IMR-90 (cell line): ENCODE measurements at regions not wholly inside any gene's neighbourhood (a gene's known extent, or its start where the extent isn't known, plus 50 kb on each side); places are given as distances from the start of the nearest gene placed in this dataset.

Source experiments
- ATAC-seq: fragments of 200-7000 bp; cut with Tn5 transposase; 2 replicates; pipeline ENCODE4 v1.9.1; 2020; ENCODE audit warnings: low read depth, mild to moderate bottlenecking, moderate library complexity
- BruUV-seq: library from RNA; stranded (reverse); fragments of 400-500 nt; replicated peaks from 2 replicates; lab custom pipeline; 2021; lab: Mats Ljungman, UMichigan
- CTCF ChIA-PET: fragments of 300-600 bp; formaldehyde crosslinking; extraction: SDS; loops from one replicate; lab custom pipeline; 2021; ENCODE audit warnings: antibody characterized with exemption; lab: Yijun Ruan, JAX
- POLR2A ChIA-PET: fragments of 300-600 bp; sonication (Branson Sonifier 250); formaldehyde crosslinking; loops from one replicate; lab custom pipeline; 2022; ENCODE audit warnings: antibody characterized with exemption; ENCODE audit not compliant: unreplicated experiment; lab: Charles Lee
- DNase-seq: peaks from one replicate; pipeline ENCODE4 v3.0.0; 2013
- H2AFZ ChIP-seq: replicated peaks from 2 replicates; pipeline ENCODE3; 2013; ENCODE audit warnings: low read length, mild to moderate bottlenecking; ENCODE audit not compliant: poor library complexity
- H2AK5ac ChIP-seq: 2 replicates; pipeline ENCODE4 v1.6.1; 2013; ENCODE audit warnings: low read depth, low read length, inconsistent platforms
- H2AK9ac ChIP-seq: replicated peaks from 2 replicates; pipeline ENCODE3; 2013; ENCODE audit warnings: mild to moderate bottlenecking, low read depth, low read length, moderate library complexity; ENCODE audit not compliant: poor library complexity
- H2BK120ac ChIP-seq: 2 replicates; pipeline ENCODE4 v1.6.1; 2013; ENCODE audit warnings: low read depth, low read length, inconsistent platforms
- H2BK15ac ChIP-seq: 3 replicates; pipeline ENCODE4 v1.6.1; 2013; ENCODE audit warnings: low read depth, low read length, inconsistent platforms
- H2BK20ac ChIP-seq: 2 replicates; pipeline ENCODE4 v1.6.1; 2013; ENCODE audit warnings: low read depth, mild to moderate bottlenecking, inconsistent platforms, low read length, moderate library complexity
- H2BK5ac ChIP-seq: 2 replicates; pipeline ENCODE4 v1.6.1; 2013; ENCODE audit warnings: mild to moderate bottlenecking, low read depth, low read length, inconsistent platforms; ENCODE audit not compliant: poor library complexity, severe bottlenecking
- H3K14ac ChIP-seq: replicated peaks from 2 replicates; pipeline ENCODE4 v1.6.1; 2013; ENCODE audit warnings: low read depth, low read length, inconsistent platforms
- H3K18ac ChIP-seq: 2 replicates; pipeline ENCODE4 v1.6.1; 2013; ENCODE audit warnings: low read depth, low read length, control low read depth
- H3K23ac ChIP-seq: 2 replicates; pipeline ENCODE4 v1.6.1; 2013; ENCODE audit warnings: low read depth, low read length, inconsistent platforms
- H3K27ac ChIP-seq: 2 replicates; pipeline ENCODE4 v1.5.1; 2013; ENCODE audit warnings: mild to moderate bottlenecking, control low read depth, low read length; ENCODE audit not compliant: insufficient read depth
- H3K27me3 ChIP-seq: 2 replicates; pipeline ENCODE4 v1.6.1; 2013; ENCODE audit warnings: low read length; ENCODE audit not compliant: control insufficient read depth, insufficient read depth
- H3K36me3 ChIP-seq: 2 replicates; pipeline ENCODE4 v1.6.1; 2013; ENCODE audit warnings: low read length, mixed read lengths; ENCODE audit not compliant: control insufficient read depth, insufficient read depth
- H3K4ac ChIP-seq: 2 replicates; pipeline ENCODE4 v1.6.1; 2013; ENCODE audit warnings: low read depth, low read length, inconsistent platforms
- H3K4me1 ChIP-seq: 2 replicates; pipeline ENCODE4 v1.6.1; 2013; ENCODE audit warnings: low read length, mixed read lengths; ENCODE audit not compliant: control insufficient read depth, insufficient read depth
- H3K4me2 ChIP-seq: 2 replicates; pipeline ENCODE4 v1.6.1; 2013; ENCODE audit warnings: low read depth, mild to moderate bottlenecking, control low read depth, low read length, moderate library complexity
- H3K4me3 ChIP-seq: 2 replicates; pipeline ENCODE4 v1.5.1; 2013; ENCODE audit warnings: low read depth, mild to moderate bottlenecking, control low read depth, low read length, moderate library complexity; ENCODE audit not compliant: insufficient read depth
- H3K56ac ChIP-seq: 2 replicates; pipeline ENCODE4 v1.6.1; 2013; ENCODE audit warnings: low read length, inconsistent platforms; ENCODE audit not compliant: insufficient read depth; ENCODE audit errors: extremely low read depth
- H3K79me1 ChIP-seq, 2 experiments: 2 replicates each; pipeline ENCODE4 v1.6.1; 2013; ENCODE audit warnings: low read length in 2 of 2, inconsistent platforms in 1 of 2, low read depth in 1 of 2
- H3K9ac ChIP-seq: 2 replicates; pipeline ENCODE4 v1.6.1; 2013; ENCODE audit warnings: low read depth, low read length, control low read depth
- H3K9me1 ChIP-seq: 2 replicates; pipeline ENCODE4 v1.6.1; 2013; ENCODE audit warnings: low read length, inconsistent platforms; ENCODE audit not compliant: insufficient read depth
- H3K9me3 ChIP-seq: 2 replicates; pipeline ENCODE4 v1.6.1; 2013; ENCODE audit warnings: low read length; ENCODE audit not compliant: control insufficient read depth, insufficient read depth
- H4K20me1 ChIP-seq: 2 replicates; pipeline ENCODE4 v1.6.1; 2013; ENCODE audit warnings: low read length, inconsistent platforms; ENCODE audit not compliant: insufficient read depth
- H4K5ac ChIP-seq: 2 replicates; pipeline ENCODE4 v1.6.1; 2013; ENCODE audit warnings: mild to moderate bottlenecking, low read depth, low read length, control low read depth
- H4K8ac ChIP-seq, 2 experiments: 2 replicates each; pipeline ENCODE4 v1.6.1; 2013; ENCODE audit warnings: low read depth in 2 of 2, low read length in 2 of 2, control low read depth in 1 of 2, inconsistent platforms in 1 of 2
- H4K91ac ChIP-seq: 2 replicates; pipeline ENCODE4 v1.6.1; 2013; ENCODE audit warnings: low read depth, low read length, inconsistent platforms; ENCODE audit not compliant: insufficient read depth
- BHLHE40 ChIP-seq: fragments of 150-350 bp; IDR thresholded peaks from 2 replicates; pipeline ENCODE4 v1.6.1; 2016; ENCODE audit warnings: mild to moderate bottlenecking, low read depth, low read length
- CEBPB ChIP-seq: IDR thresholded peaks from 2 replicates; pipeline ENCODE4 v1.6.1; 2012; ENCODE audit warnings: low read depth, low read length, improper control_type of control experiment
- CHD1 ChIP-seq: IDR thresholded peaks from 2 replicates; pipeline ENCODE4 v1.6.1; 2012; ENCODE audit warnings: low read depth, low read length, improper control_type of control experiment
- FOS ChIP-seq: fragments of 150-350 bp; IDR thresholded peaks from 2 replicates; pipeline ENCODE4 v1.6.1; 2016; ENCODE audit warnings: low read depth, low read length
- MAFK ChIP-seq: IDR thresholded peaks from 2 replicates; pipeline ENCODE4 v1.6.1; 2012; ENCODE audit warnings: low read depth, low read length, improper control_type of control experiment
- MAZ ChIP-seq: IDR thresholded peaks from 2 replicates; pipeline ENCODE4 v1.6.1; 2012; ENCODE audit warnings: low read depth, mild to moderate bottlenecking, low read length, improper control_type of control experiment, moderate library complexity, borderline replicate concordance
- MXI1 ChIP-seq: IDR thresholded peaks from 2 replicates; pipeline ENCODE4 v1.6.1; 2012; ENCODE audit warnings: low read depth, mild to moderate bottlenecking, low read length, moderate library complexity, borderline replicate concordance
- NFE2L2 ChIP-seq: fragments of 150-350 bp; IDR thresholded peaks from 2 replicates; pipeline ENCODE4 v1.6.1; 2016; ENCODE audit warnings: low read depth, mild to moderate bottlenecking, low read length
- POLR2A ChIP-seq: IDR thresholded peaks from 2 replicates; pipeline ENCODE4 v1.6.1; 2012; ENCODE audit warnings: mild to moderate bottlenecking, low read depth, low read length
- RAD21 ChIP-seq: IDR thresholded peaks from 2 replicates; pipeline ENCODE4 v1.6.1; 2012; ENCODE audit warnings: low read length, improper control_type of control experiment
- RCOR1 ChIP-seq: IDR thresholded peaks from 2 replicates; pipeline ENCODE4 v1.6.1; 2012; ENCODE audit warnings: mild to moderate bottlenecking, low read length, improper control_type of control experiment; ENCODE audit not compliant: insufficient replicate concordance
- RFX5 ChIP-seq: IDR thresholded peaks from 2 replicates; pipeline ENCODE4 v1.8.0; 2012; ENCODE audit warnings: low read depth, mild to moderate bottlenecking, low read length, moderate library complexity
- SMC3 ChIP-seq: fragments of 150-350 bp; IDR thresholded peaks from 2 replicates; pipeline ENCODE4 v1.6.1; 2016; ENCODE audit warnings: low read depth, mild to moderate bottlenecking, antibody characterized with exemption, low read length, moderate library complexity
- WGBS, 2 experiments: methylation state at CpG; one replicate each; pipeline versions ENCODE4 v1.1.5 to v1.1.7; 2013; ENCODE audit warnings: missing lambda C conversion rate in 2 of 2; ENCODE audit not compliant: insufficient read length in 1 of 2; ENCODE audit errors: extremely low coverage in 2 of 2; 5-methylcytosine and 5-hydroxymethylcytosine counted together
- dilution Hi-C: fragments of 300-500 bp; cut with HindIII; formaldehyde crosslinking; loops from one replicate; pipeline ENCODE4 v1.14.3; 2018; ENCODE audit warnings: low sequenced_read_pairs; ENCODE audit not compliant: unreplicated experiment
- in situ Hi-C: fragments of 300-500 bp; cut with MboI; formaldehyde crosslinking; loops from 3 replicates; pipeline ENCODE4 v1.14.3; 2019; ENCODE audit warnings: low sequenced_read_pairs, inconsistent platforms, mixed read lengths
- intact Hi-C: fragments of 100-400 bp; cut with micrococcal nuclease; formaldehyde crosslinking; loops from 2 replicates; pipeline ENCODE4 v1.10.0; 2022
- TF ChIP-seq, protein P1 (sequence below): fragments of 150-350 bp; IDR thresholded peaks from 2 replicates; pipeline ENCODE4 v1.6.1; 2017; ENCODE audit warnings: mild to moderate bottlenecking, antibody characterized with exemption, low read length, low read depth
- TF ChIP-seq, protein P2 (sequence below): conservative IDR thresholded peaks from 2 replicates; pipeline ENCODE4 v1.5.1; 2012; ENCODE audit warnings: mild to moderate bottlenecking, low read depth, low read length, improper control_type of control experiment
- TF ChIP-seq, protein P3 (sequence below): fragments of 150-350 bp; IDR thresholded peaks from 2 replicates; pipeline ENCODE4 v1.6.1; 2016; ENCODE audit warnings: low read depth, mild to moderate bottlenecking, low read length, moderate library complexity, borderline replicate concordance

DNA sequence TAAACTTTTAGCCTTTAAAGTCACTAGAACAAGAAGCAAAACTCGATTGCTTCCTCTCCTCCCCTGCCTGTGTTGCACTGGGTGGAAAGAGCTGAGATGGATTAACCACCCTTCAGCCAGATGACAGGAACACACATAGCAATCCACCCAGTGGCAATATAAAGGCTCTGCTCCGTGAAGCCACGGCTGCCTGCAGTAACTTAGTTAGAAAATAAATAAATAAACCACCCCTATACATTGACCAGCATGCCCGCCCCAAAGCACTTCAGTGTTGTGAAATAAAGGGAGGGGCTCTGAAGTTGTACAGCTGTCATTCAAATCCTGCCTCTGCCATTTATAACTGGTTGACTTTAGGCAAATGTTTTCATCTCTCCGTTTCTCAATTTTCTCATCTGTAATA, 217.1 kb upstream of the LDB2 start:
- H3K36me3 ChIP-seq: no peaks in the 10 kb centered on the region
- no peaks in the 10 kb centered on the region for H3K4me1 ChIP-seq
- H3K56ac ChIP-seq: no peak overlapping the region
- no peak overlapping the region for H2BK120ac ChIP-seq
- dilution Hi-C loops (no loop called here), in situ Hi-C loops (no loop called here), intact Hi-C loops (no loop called here)
- H4K91ac ChIP-seq: no peak overlapping the region
- H3K79me1 ChIP-seq: no peaks in the 10 kb centered on the region
- H2BK5ac ChIP-seq: no peak overlapping the region
- H3K9me1 ChIP-seq: no peaks in the 10 kb centered on the region
- H3K4me2 ChIP-seq: no peak overlapping the region
- no peak overlapping the region for H2AK9ac ChIP-seq
- WGBS, 2 experiments: no CpG with 5 or more reads among the region's 5 CpGs
- no peak overlapping the region for H2AK5ac ChIP-seq
- no peak for ATAC-seq
- no peak overlapping the region for H4K5ac ChIP-seq
- H3K4ac ChIP-seq: no peak overlapping the region
- H3K27me3 ChIP-seq: no peaks in the 10 kb centered on the region
- no peak overlapping the region for H3K27ac ChIP-seq
- H3K4me3 ChIP-seq: no peak overlapping the region
- H3K9ac ChIP-seq: no peak overlapping the region
- no peak overlapping the region for H2BK20ac ChIP-seq
- ChIA-PET CTCF (interaction anchor here (0.9 kb wide), 1 partner anchor 13 kb away, joined by 3 read pairs; no protein-coding TSS in a partner anchor), POLR2A (no interaction called here)
- BruUV-seq: no TSS peak
- DNase-seq: no peak
- no peak overlapping the region for H4K8ac ChIP-seq
- H2AFZ ChIP-seq: no peak overlapping the region
- no peak overlapping the region for H3K23ac ChIP-seq
- no peak overlapping the region for H3K18ac ChIP-seq
- no peaks in the 10 kb centered on the region for H4K20me1 ChIP-seq
- H2BK15ac ChIP-seq: no peak overlapping the region
- H3K14ac ChIP-seq: no peak overlapping the region
- H3K9me3 ChIP-seq: no peaks in the 10 kb centered on the region
- TF ChIP-seq, protein P1, sequence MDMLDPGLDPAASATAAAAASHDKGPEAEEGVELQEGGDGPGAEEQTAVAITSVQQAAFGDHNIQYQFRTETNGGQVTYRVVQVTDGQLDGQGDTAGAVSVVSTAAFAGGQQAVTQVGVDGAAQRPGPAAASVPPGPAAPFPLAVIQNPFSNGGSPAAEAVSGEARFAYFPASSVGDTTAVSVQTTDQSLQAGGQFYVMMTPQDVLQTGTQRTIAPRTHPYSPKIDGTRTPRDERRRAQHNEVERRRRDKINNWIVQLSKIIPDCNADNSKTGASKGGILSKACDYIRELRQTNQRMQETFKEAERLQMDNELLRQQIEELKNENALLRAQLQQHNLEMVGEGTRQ: no peak
- TF ChIP-seq CHD1 (no peak), POLR2A (no peak), FOS (no peak), MAZ (no peak), BHLHE40 (no peak), SMC3 (no peak), RAD21 (no peak), NFE2L2 (no peak), MXI1 (no peak), RCOR1 (no peak), RFX5 (no peak), MAFK (no peak), CEBPB (no peak)
- TF ChIP-seq, protein P2, sequence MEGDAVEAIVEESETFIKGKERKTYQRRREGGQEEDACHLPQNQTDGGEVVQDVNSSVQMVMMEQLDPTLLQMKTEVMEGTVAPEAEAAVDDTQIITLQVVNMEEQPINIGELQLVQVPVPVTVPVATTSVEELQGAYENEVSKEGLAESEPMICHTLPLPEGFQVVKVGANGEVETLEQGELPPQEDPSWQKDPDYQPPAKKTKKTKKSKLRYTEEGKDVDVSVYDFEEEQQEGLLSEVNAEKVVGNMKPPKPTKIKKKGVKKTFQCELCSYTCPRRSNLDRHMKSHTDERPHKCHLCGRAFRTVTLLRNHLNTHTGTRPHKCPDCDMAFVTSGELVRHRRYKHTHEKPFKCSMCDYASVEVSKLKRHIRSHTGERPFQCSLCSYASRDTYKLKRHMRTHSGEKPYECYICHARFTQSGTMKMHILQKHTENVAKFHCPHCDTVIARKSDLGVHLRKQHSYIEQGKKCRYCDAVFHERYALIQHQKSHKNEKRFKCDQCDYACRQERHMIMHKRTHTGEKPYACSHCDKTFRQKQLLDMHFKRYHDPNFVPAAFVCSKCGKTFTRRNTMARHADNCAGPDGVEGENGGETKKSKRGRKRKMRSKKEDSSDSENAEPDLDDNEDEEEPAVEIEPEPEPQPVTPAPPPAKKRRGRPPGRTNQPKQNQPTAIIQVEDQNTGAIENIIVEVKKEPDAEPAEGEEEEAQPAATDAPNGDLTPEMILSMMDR: no peak
- TF ChIP-seq, protein P3, sequence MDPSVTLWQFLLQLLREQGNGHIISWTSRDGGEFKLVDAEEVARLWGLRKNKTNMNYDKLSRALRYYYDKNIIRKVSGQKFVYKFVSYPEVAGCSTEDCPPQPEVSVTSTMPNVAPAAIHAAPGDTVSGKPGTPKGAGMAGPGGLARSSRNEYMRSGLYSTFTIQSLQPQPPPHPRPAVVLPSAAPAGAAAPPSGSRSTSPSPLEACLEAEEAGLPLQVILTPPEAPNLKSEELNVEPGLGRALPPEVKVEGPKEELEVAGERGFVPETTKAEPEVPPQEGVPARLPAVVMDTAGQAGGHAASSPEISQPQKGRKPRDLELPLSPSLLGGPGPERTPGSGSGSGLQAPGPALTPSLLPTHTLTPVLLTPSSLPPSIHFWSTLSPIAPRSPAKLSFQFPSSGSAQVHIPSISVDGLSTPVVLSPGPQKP: no peak
